Hypothalamus (tissue), 51 donors: ENCODE measurements at regions not wholly inside any gene's neighbourhood (a gene's known extent, or its start where the extent isn't known, plus 50 kb on each side); places are given as distances from the start of the nearest gene placed in this dataset.
"Not testable (repeated sequence)": the region's sequence is repeated elsewhere in the genome, so short reads cannot be mapped to it uniquely, and the experiment has no call there.

Experiments
- DNase-seq, 51 donors: peaks; one replicate each; lab custom pipeline; 2025; lab: John Stamatoyannopoulos, UW

DNA sequence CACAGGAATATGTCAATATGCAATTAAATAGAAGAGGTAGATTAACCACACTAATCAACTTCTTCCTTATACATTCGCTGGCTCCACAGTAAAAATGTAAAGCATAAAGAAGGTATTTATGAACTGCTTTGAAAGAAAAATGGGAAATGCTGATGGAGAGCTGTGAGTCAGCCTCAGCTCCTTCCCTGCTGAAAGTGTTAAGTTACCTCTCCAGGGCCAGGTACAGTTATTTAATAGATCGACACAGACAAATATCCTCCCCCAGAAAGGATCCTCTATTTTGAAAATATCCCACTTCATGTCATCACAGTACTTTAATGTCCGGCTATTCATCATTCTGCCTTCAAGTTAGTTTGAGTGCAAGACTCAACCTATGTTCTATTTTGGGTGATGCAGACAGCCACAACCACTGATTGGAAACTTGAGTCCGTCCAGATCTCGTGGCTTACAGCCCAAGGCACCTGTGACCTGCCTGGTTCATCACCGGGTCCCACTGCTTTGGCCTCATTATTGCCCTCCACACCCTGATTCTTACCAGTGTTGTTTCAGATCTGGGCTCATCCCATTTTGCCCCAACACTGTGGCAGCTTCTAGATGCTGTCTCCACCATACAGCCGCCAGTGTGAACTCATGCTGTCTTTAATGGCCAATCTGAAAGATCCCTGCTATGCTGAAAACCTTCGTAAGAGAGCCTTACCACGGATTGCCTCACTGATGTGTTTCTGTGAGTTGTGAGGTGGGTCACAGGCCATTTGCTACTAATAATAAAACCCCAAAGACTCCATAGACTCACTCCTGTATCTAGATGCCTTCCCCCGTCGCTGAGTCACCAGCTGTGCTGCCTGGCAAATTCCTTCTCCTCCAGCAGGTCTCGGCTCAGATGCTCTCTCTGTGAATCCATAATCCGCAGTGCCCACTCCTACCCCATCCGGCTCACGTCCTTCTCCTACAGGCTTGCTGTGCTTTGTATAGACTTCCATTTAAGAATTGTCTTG, 56.2 kb upstream of the DDAH1 start:
- peak in 1 of 51 donors; percentile 4 for DNase-seq

DNA sequence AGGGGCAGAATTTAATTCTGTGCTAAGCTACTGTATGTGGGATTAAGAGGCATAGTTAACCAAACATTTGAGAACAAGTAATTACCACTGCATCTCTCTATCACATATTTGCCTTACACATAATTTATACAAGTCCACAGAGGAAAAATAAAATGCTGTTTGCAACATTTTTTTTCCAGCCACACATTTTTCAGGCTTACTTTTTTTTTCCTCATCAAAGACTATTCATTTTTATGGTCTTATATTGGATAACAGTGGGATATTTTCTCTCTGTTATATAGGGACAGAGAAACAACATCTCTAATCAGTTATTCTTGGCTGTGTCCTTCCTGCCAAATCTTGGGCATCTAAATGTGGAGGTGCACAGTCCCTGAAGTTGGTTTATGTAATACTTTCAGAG, 57.5 kb upstream of the DDAH1 start:
- DNase-seq, result not testable (repeated sequence)

DNA sequence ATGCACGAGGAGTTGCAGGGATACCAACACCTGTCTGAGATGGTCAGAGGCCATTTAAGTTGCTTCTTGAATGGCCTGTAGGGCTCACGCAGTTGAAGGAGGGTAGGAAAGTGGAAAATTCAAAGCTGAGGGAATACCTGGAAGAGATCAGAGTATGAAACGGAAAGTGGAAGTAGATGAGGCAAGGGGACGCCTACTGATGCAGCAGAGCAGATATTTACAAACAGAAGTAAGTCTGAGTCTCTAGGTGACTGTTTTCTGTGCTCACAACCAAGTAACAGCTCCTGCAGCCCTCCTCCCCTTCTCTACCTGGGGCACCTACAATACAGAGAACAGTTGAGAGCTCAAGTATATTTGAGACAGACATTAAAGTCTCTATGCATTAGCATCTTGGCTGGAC, 57.5 kb upstream of the CCN1 start:
- DNase-seq, result not testable (repeated sequence)

DNA sequence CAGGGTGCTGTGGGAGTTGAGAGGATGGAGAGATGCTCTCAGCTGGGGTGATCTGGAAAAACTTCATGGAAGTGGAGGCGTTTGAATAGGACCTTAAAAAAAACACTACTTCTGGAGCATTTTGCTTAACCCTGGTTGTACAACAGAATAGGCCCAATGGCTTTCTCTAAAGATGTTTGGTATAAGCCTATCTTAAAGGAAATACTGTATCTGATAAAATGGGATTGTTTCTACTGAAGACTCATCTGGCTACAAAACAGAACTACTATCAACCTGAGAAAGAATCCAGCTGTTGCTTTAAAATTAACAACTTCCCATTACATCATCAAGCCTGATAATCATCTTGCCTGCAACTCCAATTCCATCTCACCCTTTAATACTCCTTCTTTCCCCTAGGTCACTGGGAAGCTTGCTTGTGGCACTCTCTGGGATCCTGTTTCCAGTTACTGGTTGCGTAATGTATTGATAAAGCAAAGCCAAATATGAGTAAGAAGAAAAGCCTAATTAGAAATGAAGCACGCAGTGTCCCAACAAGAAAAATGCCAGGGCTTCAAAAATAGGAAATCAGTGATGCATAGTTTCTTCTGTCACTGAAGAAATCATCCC, 56.2 kb upstream of the CCN1 start:
- DNase-seq, result not testable (repeated sequence)

DNA sequence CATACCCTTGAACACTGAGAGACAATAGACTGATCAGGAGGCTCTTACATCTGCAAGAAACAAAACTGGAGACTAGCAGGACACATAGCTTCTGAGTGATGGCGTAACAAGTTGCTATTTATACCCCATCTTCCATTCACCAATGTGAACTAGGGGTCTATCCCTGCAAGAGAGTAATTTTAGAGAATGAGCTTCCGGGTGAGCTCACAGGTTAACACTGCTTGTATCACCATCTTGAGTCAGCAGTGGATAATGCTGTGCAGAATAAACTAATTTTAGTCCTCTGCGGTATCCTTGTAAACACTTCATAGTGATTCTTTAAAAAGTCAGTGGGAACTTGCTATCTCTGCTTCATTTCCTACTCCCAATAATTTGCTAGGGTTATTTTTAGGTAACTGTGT, 55.0 kb upstream of the CCN1 start:
- not testable (repeated sequence) for DNase-seq

DNA sequence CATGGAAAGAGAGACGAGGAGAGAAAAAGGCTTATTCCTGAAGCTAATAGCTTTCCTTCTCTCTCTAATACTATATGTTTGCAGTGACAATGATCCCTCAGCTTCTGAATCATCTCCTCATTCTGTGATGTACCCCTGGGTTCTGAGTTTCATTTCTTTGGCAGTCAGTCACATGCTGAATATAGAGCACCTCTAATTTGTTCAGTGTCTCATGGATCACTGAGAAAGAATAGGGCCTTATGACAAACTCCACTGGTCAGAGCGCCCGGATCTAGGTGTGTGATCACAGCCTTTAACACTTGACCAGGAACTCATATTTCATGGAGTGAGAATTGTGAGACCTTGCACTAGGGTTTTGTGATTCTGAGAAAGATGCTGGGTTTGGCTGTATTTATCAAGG, 54.3 kb upstream of the CCN1 start:
- DNase-seq, result not testable (repeated sequence)

DNA sequence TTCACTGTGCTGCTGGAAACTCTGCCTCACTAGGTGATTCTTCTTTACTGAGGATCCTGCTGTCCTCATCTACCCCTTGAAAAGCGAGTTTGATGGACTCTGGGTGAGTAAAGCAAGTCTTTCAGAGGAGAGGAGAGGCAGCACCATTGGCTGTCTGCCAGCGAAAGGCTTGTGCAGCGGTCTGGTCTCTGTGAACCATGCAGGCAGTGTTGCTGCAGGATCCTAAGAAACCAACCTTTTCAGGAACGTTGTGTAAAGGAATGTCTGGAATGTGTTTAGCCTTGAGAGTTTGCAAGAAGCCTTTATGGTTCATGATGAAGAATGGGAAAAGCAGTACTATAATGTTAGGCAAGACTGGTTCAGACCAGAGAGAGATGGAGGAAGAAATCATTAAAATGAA, 53.4 kb upstream of the CCN1 start:
- DNase-seq, result peak in 39 of 51 donors; percentile 1 to 66 (median 33)
